HUES48 (cell line): ENCODE measurements at regions not wholly inside any gene's neighbourhood (a gene's known extent, or its start where the extent isn't known, plus 50 kb on each side); places are given as distances from the start of the nearest gene placed in this dataset.
"Not testable (repeated sequence)": the region's sequence is repeated elsewhere in the genome, so short reads cannot be mapped to it uniquely, and the experiment has no call there.

Experiments used
- H3K27ac ChIP-seq: one replicate; pipeline ENCODE4 v1.7.0; 2013; ENCODE audit warnings: low read depth, low read length, inconsistent platforms
- H3K27me3 ChIP-seq: 2 replicates; pipeline ENCODE4 v1.6.1; 2013; ENCODE audit warnings: mild to moderate bottlenecking, low read length; ENCODE audit not compliant: control insufficient read depth, insufficient read depth
- H3K36me3 ChIP-seq: 2 replicates; pipeline ENCODE4 v1.6.1; 2013; ENCODE audit warnings: low read length; ENCODE audit not compliant: control insufficient read depth, insufficient read depth
- H3K4me1 ChIP-seq: 2 replicates; pipeline ENCODE4 v1.6.1; 2013; ENCODE audit warnings: mild to moderate bottlenecking, low read length; ENCODE audit not compliant: control insufficient read depth, insufficient read depth
- H3K4me3 ChIP-seq: 2 replicates; pipeline ENCODE4 v1.5.1; 2013; ENCODE audit warnings: mild to moderate bottlenecking, low read depth, low read length
- H3K9ac ChIP-seq: 2 replicates; pipeline ENCODE4 v1.6.1; 2013; ENCODE audit warnings: mild to moderate bottlenecking, low read depth, low read length, moderate library complexity
- H3K9me3 ChIP-seq: 2 replicates; pipeline ENCODE4 v1.6.1; 2013; ENCODE audit warnings: low read length; ENCODE audit not compliant: control insufficient read depth, insufficient read depth

GRCh38 chr2:194314042-194314441, 1343.0 kb upstream of the SLC39A10 start:
- H3K9me3 ChIP-seq, result no peaks in the 10 kb centered on the region
- H3K27ac ChIP-seq, result no peak overlapping the region
- no peaks in the 10 kb centered on the region for H3K4me1 ChIP-seq
- no peak overlapping the region for H3K4me3 ChIP-seq
- no peaks in the 10 kb centered on the region for H3K36me3 ChIP-seq
- no peaks in the 10 kb centered on the region for H3K27me3 ChIP-seq
- no peak overlapping the region for H3K9ac ChIP-seq

DNA sequence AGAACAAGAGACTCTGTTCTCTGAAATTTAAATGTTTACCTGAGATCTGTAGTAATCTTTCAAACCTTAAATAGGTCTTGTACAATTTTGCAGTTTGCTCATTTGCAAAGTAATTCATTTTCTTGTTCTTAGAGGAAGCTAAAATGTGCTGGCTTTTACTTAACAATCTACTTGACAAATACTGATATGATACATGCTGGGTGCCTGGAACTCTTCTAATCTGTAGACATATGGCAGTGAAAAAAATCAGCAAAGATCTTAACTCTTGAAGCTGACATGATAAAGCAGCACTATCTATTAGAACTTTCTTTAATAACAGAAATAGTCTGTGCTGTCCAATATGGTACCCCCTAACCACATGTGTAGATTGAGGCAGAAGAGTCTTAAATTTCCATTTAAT, 1352.8 kb upstream of the SLC39A10 start:
- H3K4me3 ChIP-seq, result no peak overlapping the region
- H3K9me3 ChIP-seq, result no peaks in the 10 kb centered on the region
- H3K9ac ChIP-seq, result no peak overlapping the region
- H3K27ac ChIP-seq, result no peak overlapping the region
- no peaks in the 10 kb centered on the region for H3K36me3 ChIP-seq
- no peaks in the 10 kb centered on the region for H3K27me3 ChIP-seq
- no peaks in the 10 kb centered on the region for H3K4me1 ChIP-seq

DNA sequence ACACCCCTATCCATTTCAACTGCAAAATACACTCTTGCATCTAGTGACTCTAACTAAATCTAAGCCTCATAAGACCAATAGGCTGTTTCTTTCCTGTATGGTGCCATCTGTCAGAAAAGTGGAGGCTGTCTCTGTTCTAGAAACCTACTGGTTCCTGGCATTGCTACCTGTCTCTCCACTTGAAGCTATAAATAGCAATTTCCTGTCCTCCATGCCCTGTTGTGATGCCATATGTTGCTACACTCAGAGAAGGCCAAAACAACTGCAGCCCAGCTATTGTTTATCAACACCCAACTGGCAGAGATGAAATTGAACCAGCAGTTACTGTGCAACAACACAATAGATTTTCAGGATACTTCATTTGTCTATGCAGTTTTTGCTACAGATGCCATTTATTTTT, 1355.1 kb upstream of the SLC39A10 start:
- Histone ChIP-seq H3K9me3 (no peaks in the 10 kb centered on the region), H3K36me3 (no peaks in the 10 kb centered on the region), H3K27me3 (no peaks in the 10 kb centered on the region), H3K4me1 (no peaks in the 10 kb centered on the region), H3K27ac (no peak overlapping the region), H3K4me3 (no peak overlapping the region), H3K9ac (no peak overlapping the region)

DNA sequence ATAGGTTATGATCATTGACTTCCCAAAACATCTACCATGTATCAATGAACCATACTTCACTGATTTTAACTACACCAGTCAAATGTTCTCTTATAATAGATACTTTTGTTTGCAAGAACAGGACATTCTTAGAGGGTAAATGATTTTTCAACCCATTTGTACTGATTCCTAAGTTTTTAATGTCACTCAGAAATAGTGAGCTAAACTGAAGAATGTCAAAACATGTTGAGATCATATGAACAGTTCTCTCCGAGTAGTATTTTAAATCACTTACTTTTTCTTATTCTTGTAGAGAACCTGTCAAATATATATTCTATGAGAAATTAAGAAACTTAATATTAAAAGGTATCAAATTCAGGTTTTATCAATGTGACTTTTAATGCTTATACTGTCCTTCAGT, 1362.9 kb upstream of the SLC39A10 start:
- H3K27ac ChIP-seq, result no peak overlapping the region
- H3K9ac ChIP-seq, result no peak overlapping the region
- no peaks in the 10 kb centered on the region for H3K36me3 ChIP-seq
- H3K9me3 ChIP-seq, result no peaks in the 10 kb centered on the region
- H3K27me3 ChIP-seq, result no peaks in the 10 kb centered on the region
- peaks cover 9% of the 10 kb centered on the region; the same call in 1 of the 2 replicates for H3K4me1 ChIP-seq
- no peak overlapping the region for H3K4me3 ChIP-seq

GRCh38 chr2:194291104-194291503, 1365.9 kb upstream of the SLC39A10 start:
- peaks cover 9% of the 10 kb centered on the region; the same call in 1 of the 2 replicates for H3K4me1 ChIP-seq
- H3K9ac ChIP-seq, result no peak overlapping the region
- H3K9me3 ChIP-seq, result no peaks in the 10 kb centered on the region
- no peak overlapping the region for H3K4me3 ChIP-seq
- H3K27me3 ChIP-seq, result no peaks in the 10 kb centered on the region
- no peaks in the 10 kb centered on the region for H3K36me3 ChIP-seq
- no peak overlapping the region for H3K27ac ChIP-seq

DNA sequence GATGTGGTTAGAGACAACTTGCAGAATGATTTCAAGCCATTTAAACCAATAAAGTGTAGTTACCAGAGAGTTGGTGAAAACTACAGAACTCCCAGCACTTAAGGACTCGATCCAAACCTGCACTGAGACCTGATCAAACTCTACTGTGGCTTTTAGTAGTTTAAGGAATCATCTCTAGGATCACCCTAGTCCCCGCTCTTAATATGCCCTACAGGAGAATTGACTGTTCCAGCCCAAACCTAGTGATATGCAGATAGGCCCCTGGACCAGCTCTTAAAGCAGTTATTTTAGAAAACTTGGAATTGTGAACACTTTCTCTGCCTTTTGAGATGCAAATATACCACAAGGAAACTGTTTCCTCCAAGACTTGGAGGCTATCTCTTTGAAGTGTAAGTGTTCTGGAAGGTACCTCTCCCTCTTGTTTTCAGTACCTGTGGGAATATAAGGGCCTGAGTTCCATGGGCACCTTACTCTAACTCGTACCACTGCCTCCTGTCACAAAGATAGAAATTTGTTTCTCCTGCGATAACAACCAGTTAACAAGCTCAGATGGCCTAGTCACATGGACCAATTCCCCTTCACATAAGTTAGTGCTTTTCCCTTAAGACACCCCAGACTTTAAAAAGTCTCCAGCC, 1367.2 kb upstream of the SLC39A10 start:
- H3K27me3 ChIP-seq, result no peaks in the 10 kb centered on the region
- no peaks in the 10 kb centered on the region for H3K9me3 ChIP-seq
- no peaks in the 10 kb centered on the region for H3K36me3 ChIP-seq
- H3K4me1 ChIP-seq, result peaks cover 9% of the 10 kb centered on the region; the same call in 1 of the 2 replicates
- no peak overlapping the region for H3K27ac ChIP-seq
- H3K4me3 ChIP-seq, result no peak overlapping the region
- H3K9ac ChIP-seq, result no peak overlapping the region

- H3K27ac ChIP-seq, H3K9ac ChIP-seq, H3K9me3 ChIP-seq, H3K4me3 ChIP-seq, H3K36me3 ChIP-seq, H3K27me3 ChIP-seq, H3K4me1 ChIP-seq: not testable (repeated sequence)
These were observed 1380.4 kb upstream of the SLC39A10 start for GRCh38 chr2:194276667-194277066.

DNA sequence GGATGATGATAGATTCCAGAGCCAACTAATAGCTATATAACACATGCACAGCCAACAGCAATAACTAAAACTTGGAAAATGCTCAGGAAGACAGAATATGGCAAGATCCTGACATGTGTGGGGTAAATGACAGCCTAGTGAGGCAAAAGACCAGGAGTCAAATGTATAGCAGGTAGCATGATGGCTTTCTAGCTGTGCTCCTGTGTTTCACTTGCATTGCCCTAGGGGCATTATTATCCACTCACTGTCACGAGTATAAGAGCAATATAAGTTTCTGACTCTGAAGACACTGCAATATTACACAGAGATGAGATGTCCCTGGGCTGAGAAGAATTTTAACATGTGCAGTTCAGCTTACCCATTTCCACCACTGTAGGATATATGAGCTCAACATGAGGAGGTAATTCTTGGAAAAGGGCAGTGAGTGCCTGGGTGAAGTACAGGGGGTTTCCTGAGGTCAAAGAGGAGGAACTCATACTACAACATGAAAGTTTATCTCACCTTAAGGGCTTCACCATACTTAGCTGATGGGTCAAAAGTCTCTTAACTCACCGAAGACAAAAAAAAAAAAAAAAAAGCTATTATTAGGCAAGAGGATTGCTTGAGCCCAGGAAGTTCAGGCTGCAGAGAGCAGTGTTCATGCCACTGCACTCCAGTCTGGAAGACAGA, 1385.6 kb upstream of the SLC39A10 start:
- H3K27me3 ChIP-seq, result no peaks in the 10 kb centered on the region
- H3K4me3 ChIP-seq, result no peak overlapping the region
- no peak overlapping the region for H3K27ac ChIP-seq
- H3K9me3 ChIP-seq, result no peaks in the 10 kb centered on the region
- H3K4me1 ChIP-seq, result no peaks in the 10 kb centered on the region
- H3K9ac ChIP-seq, result no peak overlapping the region
- H3K36me3 ChIP-seq, result no peaks in the 10 kb centered on the region

DNA sequence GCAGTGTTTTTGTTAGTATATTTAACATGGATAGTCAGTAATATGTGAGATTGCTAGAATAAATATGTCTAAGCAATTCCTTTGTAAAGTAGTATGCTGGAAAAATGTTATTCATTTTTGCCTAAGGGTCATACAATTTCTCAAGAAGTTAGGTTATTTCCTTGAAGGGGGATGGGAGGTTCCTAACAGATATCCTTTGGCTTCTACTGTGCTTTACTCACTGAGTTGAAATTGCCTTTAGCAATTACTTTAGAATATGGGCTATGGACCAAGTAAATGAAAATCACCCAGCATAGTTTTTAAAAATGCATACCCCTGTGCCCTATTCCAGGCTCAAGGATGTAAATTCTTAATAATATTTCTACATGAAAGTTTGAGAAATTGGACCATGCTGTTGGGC, 1386.4 kb upstream of the SLC39A10 start:
- H3K9me3 ChIP-seq, result no peaks in the 10 kb centered on the region
- H3K27ac ChIP-seq, result no peak overlapping the region
- H3K4me1 ChIP-seq, result no peaks in the 10 kb centered on the region
- H3K4me3 ChIP-seq, result no peak overlapping the region
- no peak overlapping the region for H3K9ac ChIP-seq
- no peaks in the 10 kb centered on the region for H3K36me3 ChIP-seq
- no peaks in the 10 kb centered on the region for H3K27me3 ChIP-seq

DNA sequence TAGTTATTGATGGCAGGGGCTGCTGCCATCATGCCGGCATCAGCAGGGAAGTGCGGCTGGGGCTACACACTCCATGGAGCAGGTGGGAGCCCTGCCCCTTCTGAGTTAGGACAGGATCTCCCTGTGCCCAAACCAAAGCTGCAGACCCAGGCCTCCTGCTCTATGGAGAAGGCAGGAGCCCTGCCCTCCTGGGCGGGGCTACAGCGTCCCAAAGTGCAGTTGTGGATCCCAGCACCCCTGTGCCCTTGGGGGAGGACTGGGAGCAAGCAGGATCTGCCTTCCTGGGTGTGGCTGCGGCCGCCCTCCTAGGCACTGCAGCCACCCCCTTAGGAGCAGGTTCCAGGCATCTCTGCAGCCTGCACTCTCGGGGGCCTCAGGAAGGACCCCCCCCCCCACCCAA, 1392.4 kb upstream of the SLC39A10 start:
- Histone ChIP-seq H3K27ac (no peak overlapping the region), H3K9me3 (no peaks in the 10 kb centered on the region), H3K9ac (no peak overlapping the region), H3K36me3 (no peaks in the 10 kb centered on the region), H3K4me1 (no peaks in the 10 kb centered on the region), H3K4me3 (no peak overlapping the region), H3K27me3 (no peaks in the 10 kb centered on the region)

DNA sequence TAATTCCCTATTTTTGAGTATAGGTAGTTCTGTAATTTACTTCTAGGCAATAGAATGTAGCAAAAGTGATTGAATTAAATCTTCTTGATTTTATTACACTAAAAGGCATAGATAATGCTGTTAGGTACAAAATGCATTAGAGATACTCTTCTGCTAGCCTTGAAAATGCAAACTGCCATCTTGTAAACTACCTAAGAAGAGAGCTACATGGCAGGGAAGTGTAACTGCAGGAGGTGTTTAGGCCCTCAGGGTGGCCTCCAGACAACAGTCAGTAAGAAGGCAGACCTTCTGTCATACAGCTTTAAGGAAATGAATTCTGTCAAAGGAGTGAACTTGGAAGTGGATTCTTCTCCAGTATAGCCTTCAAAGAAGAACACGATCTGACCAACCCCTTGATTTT, 1396.8 kb upstream of the SLC39A10 start:
- no peak overlapping the region for H3K27ac ChIP-seq
- no peaks in the 10 kb centered on the region for H3K27me3 ChIP-seq
- no peak overlapping the region for H3K9ac ChIP-seq
- no peaks in the 10 kb centered on the region for H3K9me3 ChIP-seq
- H3K4me1 ChIP-seq, result no peaks in the 10 kb centered on the region
- H3K36me3 ChIP-seq, result no peaks in the 10 kb centered on the region
- no peak overlapping the region for H3K4me3 ChIP-seq
